GM13977 (cell line): ENCODE measurements at regions not wholly inside any gene's neighbourhood (a gene's known extent, or its start where the extent isn't known, plus 50 kb on each side); places are given as distances from the start of the nearest gene placed in this dataset.

Experiments
- DNase-seq: peaks from one replicate; pipeline ENCODE4 v3.0.0; 2012; ENCODE audit warnings: low spot score
- in situ Hi-C: fragments of 300-500 bp; cut with MboI; formaldehyde crosslinking; loops from one replicate; pipeline ENCODE4 v1.12.0; 2022; ENCODE audit warnings: low sequenced_read_pairs, low pct_unique_long_range_greater_than_20kb, mixed read lengths, inconsistent platforms; ENCODE audit not compliant: unreplicated experiment
- TF ChIP-seq, protein P1 (sequence below): IDR thresholded peaks from 2 replicates; pipeline ENCODE4 v1.5.1; 2012; ENCODE audit warnings: mild to moderate bottlenecking, control low read depth; ENCODE audit not compliant: insufficient read depth; ENCODE audit errors: extremely low read depth, missing control alignments

DNA sequence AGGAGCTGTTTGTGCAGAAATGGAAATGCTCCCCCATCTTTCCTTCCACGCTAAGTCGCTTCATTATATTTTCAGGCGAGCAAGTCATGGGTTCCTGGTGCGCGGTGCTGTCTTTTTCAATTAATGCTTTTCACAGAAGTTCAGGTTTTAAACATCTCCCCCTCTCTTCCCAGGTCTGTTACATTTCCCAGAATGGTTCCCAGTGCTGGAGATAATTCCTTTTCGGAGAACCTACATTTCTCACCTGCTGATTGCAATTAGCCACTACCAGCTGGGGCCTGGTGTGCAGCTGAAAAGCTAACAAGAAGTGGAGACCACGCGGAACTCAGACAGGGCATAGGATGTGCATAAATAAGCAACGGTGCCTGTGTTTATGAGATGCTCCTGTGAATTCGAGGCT lies 217.8 kb downstream of the MID1IP1 start:
- DNase-seq = no peak
- TF ChIP-seq, protein P1, sequence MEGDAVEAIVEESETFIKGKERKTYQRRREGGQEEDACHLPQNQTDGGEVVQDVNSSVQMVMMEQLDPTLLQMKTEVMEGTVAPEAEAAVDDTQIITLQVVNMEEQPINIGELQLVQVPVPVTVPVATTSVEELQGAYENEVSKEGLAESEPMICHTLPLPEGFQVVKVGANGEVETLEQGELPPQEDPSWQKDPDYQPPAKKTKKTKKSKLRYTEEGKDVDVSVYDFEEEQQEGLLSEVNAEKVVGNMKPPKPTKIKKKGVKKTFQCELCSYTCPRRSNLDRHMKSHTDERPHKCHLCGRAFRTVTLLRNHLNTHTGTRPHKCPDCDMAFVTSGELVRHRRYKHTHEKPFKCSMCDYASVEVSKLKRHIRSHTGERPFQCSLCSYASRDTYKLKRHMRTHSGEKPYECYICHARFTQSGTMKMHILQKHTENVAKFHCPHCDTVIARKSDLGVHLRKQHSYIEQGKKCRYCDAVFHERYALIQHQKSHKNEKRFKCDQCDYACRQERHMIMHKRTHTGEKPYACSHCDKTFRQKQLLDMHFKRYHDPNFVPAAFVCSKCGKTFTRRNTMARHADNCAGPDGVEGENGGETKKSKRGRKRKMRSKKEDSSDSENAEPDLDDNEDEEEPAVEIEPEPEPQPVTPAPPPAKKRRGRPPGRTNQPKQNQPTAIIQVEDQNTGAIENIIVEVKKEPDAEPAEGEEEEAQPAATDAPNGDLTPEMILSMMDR = no peak
- in situ Hi-C loops = no loop called here

DNA sequence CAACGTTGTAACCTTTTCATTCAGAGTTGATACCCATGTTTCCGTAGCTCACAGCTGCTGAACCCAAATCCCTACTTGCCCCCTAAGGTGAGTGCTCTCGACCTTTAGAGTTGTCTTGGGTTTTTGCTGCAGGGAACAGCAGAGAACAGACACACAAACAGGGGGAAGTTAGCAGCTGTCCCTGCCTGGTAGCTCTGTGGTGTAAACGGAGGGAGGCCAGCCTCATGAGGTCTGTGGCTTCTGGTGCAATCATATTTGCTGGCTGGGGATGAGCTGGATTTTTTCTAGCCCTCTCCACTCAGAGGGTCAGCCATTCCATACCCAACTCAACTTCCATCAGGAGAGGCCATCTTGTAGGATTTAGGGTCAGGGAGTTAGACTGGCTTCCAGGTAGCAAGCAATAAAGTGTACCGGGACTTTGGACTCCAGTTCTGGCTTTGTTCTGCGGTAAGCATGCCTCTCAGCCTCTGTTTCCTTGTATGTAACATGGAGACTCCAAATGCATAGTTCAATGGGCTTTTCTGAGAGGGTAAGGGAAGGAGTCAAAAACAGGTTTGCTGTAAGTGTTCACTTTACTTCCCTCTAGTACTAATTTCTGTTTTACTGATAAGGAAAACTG lies 218.9 kb downstream of the MID1IP1 start:
- DNase-seq = no peak
- TF ChIP-seq, protein P1 = no peak
- in situ Hi-C loops = no loop called here

DNA sequence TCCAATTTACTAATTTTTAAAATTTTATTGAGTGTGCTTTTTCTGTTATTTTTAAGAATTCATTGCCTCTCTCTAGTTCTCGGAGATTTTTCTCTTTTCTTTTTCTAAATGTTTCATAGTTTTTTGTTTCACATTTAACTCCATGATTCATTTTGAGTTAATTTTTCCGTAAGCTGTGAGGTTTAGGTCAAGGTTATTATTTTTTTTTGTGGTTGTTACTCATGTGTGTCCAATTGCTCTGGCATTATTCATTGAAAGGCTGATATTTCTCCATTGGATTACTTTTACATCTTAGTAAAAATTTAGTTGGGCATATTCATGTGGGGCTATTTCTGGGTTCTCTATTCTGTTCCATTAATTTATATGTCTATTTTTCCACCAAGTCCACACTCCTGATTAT lies 220.8 kb downstream of the MID1IP1 start:
- TF ChIP-seq, protein P1 = no peak
- in situ Hi-C loops = no loop called here
- no peak for DNase-seq

- TF ChIP-seq, protein P1 = no peak
- no peak for DNase-seq
- in situ Hi-C loops = no loop called here
Measured at GRCh38 chrX:39029221-39029620, 228.0 kb downstream of the MID1IP1 start.

GRCh38 chrX:39030636-39031035 lies 229.4 kb downstream of the MID1IP1 start:
- DNase-seq = no peak
- TF ChIP-seq, protein P1 = no peak
- in situ Hi-C loops = no loop called here

- in situ Hi-C loops = no loop called here
- TF ChIP-seq, protein P1 = no peak
- no peak for DNase-seq
Measured at GRCh38 chrX:39039890-39040289, 238.6 kb downstream of the MID1IP1 start.
